ENCODE measurements at regions not wholly inside any gene's neighbourhood (a gene's known extent, or its start where the extent isn't known, plus 50 kb on each side); places are given as distances from the start of the nearest gene placed in this dataset.

GRCh38 chr19:29121684-29122083, 91.3 kb downstream of the UQCRFS1 start:
- TF ChIP-seq CTCF (IDR thresholded peaks at IDR 0.05) (peak in 2 of 4 donors; percentile 27 to 28), POLR2A (IDR thresholded peaks at IDR 0.05) (no peak)
